ENCODE measurements at regions not wholly inside any gene's neighbourhood (a gene's known extent, or its start where the extent isn't known, plus 50 kb on each side); places are given as distances from the start of the nearest gene placed in this dataset.

DNA sequence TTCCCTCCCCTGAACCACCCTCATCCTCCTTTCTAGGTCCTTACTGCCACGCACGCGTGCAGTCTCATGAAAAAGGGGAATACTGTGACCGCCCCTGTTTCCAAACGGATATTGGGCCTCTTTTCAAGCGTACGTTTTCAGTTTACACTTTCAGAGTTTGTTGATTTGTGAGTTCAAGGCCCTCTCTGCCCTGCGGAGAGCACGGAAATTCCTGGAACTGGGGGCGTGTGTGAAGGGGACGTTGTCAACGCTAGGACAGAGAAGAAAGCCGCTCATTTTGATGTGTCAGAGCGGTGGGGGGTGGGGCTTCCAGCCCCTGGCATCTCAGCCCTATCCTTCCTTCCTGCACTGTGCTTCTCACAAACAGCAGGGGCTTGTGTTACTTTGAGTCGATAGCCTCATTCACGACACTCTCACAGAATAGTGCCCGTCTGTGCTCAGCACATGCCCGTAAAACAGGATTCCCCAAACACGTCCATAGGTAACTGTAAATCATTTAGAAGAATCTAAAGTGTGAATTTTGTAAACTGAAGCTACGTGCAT, 137.6 kb upstream of the PEG3 start:
- TF ChIP-seq, protein P1, sequence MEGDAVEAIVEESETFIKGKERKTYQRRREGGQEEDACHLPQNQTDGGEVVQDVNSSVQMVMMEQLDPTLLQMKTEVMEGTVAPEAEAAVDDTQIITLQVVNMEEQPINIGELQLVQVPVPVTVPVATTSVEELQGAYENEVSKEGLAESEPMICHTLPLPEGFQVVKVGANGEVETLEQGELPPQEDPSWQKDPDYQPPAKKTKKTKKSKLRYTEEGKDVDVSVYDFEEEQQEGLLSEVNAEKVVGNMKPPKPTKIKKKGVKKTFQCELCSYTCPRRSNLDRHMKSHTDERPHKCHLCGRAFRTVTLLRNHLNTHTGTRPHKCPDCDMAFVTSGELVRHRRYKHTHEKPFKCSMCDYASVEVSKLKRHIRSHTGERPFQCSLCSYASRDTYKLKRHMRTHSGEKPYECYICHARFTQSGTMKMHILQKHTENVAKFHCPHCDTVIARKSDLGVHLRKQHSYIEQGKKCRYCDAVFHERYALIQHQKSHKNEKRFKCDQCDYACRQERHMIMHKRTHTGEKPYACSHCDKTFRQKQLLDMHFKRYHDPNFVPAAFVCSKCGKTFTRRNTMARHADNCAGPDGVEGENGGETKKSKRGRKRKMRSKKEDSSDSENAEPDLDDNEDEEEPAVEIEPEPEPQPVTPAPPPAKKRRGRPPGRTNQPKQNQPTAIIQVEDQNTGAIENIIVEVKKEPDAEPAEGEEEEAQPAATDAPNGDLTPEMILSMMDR (conservative IDR thresholded peaks at IDR 0.05 in 1 of 2, IDR thresholded peaks at IDR 0.05 in 1 of 2; ENCODE audit: extremely low read depth in 1 of 2, insufficient read depth in 1 of 2, low read depth in 1 of 2, low read length in 2 of 2): no peak
- no peak for TF ChIP-seq EZH2 (IDR thresholded peaks at IDR 0.05; ENCODE audit: borderline replicate concordance, low read length)
